ENCODE measurements at regions not wholly inside any gene's neighbourhood (a gene's known extent, or its start where the extent isn't known, plus 50 kb on each side); places are given as distances from the start of the nearest gene placed in this dataset.

DNA sequence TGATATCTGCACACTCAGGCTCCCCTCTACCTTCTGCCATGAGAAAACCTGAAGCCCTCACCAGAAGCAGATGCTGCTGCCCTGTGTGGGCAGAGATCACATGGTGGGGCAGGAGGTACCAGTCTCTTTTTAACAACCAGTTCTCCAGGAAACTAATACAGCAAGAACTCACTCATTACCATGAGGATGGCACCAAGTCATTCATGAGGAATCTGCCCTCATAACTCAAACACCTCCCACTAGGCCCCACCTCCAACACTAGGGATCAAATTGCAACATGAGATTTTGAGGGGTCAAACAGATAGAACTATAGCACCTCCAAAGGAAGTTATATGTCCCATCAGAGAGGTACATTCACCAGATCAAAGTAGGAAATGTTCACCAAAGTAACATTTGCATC lies 136.3 kb upstream of the SHB start:
- Histone ChIP-seq H3K4me3 (no peak overlapping the region), H3K4me1 (peaks cover 6% of the 10 kb centered on the region; the same call in 1 of the 3 replicates), H3K27ac (no peak overlapping the region), H3K9me3 (peaks cover 12% of the 10 kb centered on the region; the same call in 1 of the 3 replicates), H3K4me2 (no peak overlapping the region)
- DNase-seq (ENCODE audit: low read depth in 1 of 2, low spot score in 1 of 2) = no peak
- TF ChIP-seq, protein P1, sequence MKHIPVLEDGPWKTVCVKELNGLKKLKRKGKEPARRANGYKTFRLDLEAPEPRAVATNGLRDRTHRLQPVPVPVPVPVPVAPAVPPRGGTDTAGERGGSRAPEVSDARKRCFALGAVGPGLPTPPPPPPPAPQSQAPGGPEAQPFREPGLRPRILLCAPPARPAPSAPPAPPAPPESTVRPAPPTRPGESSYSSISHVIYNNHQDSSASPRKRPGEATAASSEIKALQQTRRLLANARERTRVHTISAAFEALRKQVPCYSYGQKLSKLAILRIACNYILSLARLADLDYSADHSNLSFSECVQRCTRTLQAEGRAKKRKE (CRISPR knock-in tag; IDR thresholded peaks at IDR 0.05; ENCODE audit: low read depth) = no peak
- TF ChIP-seq, protein P2, sequence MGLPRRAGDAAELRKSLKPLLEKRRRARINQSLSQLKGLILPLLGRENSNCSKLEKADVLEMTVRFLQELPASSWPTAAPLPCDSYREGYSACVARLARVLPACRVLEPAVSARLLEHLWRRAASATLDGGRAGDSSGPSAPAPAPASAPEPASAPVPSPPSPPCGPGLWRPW (IDR thresholded peaks at IDR 0.05) = no peak
- TF ChIP-seq ZSCAN20 (CRISPR knock-in tag; IDR thresholded peaks at IDR 0.05) = no peak
- TF ChIP-seq RARB (CRISPR knock-in tag; IDR thresholded peaks at IDR 0.05) = no peak
- TF ChIP-seq RAD21 (conservative IDR thresholded peaks at IDR 0.05 in 1 of 2, IDR thresholded peaks at IDR 0.05 in 1 of 2) = no peak
- no peak for TF ChIP-seq SMC3 (IDR thresholded peaks at IDR 0.05)
- no peak for TF ChIP-seq EHF (CRISPR knock-in tag; IDR thresholded peaks at IDR 0.05)
- TF ChIP-seq PHF8 (IDR thresholded peaks at IDR 0.05; ENCODE audit: borderline replicate concordance, low read depth) = no peak
- no peak for TF ChIP-seq FOXS1 (CRISPR knock-in tag; IDR thresholded peaks at IDR 0.05)
- no peak for TF ChIP-seq GATA3 (IDR thresholded peaks at IDR 0.05; ENCODE audit: borderline replicate concordance)
- TF ChIP-seq, protein P3, sequence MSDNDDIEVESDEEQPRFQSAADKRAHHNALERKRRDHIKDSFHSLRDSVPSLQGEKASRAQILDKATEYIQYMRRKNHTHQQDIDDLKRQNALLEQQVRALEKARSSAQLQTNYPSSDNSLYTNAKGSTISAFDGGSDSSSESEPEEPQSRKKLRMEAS (IDR thresholded peaks at IDR 0.05) = no peak
- TF ChIP-seq CBX2 (IDR thresholded peaks at IDR 0.05; ENCODE audit: borderline replicate concordance, low read depth) = no peak
- TF ChIP-seq NPAS2 (CRISPR knock-in tag; IDR thresholded peaks at IDR 0.05; ENCODE audit: borderline replicate concordance) = no peak
- POLR2A ChIA-PET = no interaction called here
- FAIRE-seq = no peak
- ATAC-seq = no peak
- CTCF ChIA-PET = no interaction called here

DNA sequence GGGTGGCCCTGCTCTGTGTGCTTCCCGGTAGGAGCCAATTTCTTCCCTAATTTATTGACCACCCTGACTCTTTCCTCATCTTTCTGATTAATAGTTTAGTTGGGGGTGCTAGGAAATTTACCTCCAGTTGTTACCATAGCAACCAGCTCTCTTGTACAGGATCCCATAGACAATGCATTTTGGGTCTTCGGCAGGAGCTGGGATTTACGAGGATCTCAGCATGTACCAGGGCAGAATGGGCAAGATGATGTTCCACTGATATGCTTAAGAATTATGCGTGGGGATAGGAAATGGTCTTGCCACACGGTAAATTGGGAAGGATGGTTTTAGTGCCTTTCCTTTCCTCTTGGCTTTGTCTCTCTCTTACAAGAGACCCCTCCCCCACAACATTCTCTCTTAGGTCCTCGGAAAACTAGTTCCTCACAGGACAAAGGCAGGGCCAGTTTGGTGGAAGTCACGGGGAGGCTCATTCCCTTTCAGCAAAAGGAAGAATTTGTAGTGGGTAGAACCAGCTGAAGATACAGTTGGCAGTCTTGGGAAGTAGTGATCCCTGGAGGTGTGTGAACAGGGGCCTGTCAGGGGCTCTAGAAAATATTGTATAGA lies 133.4 kb upstream of the SHB start:
- no peak for TF ChIP-seq TP53 (CRISPR knock-in tag; IDR thresholded peaks at IDR 0.05)
- no peak for TF ChIP-seq POLR2AphosphoS2 (conservative IDR thresholded peaks at IDR 0.05; ENCODE audit: low read length)
- TF ChIP-seq ZSCAN20 (CRISPR knock-in tag; IDR thresholded peaks at IDR 0.05) = no peak
- no peak for TF ChIP-seq GATA3 (IDR thresholded peaks at IDR 0.05; ENCODE audit: borderline replicate concordance)
- TF ChIP-seq HDAC2 (IDR thresholded peaks at IDR 0.05) = no peak
- no peak for TF ChIP-seq EHF (CRISPR knock-in tag; IDR thresholded peaks at IDR 0.05)
- TF ChIP-seq RFX5 (IDR thresholded peaks at IDR 0.05) = no peak
- TF ChIP-seq RAD21 (conservative IDR thresholded peaks at IDR 0.05 in 1 of 2, IDR thresholded peaks at IDR 0.05 in 1 of 2) = no peak
- no peak for TF ChIP-seq CHD2 (IDR thresholded peaks at IDR 0.05; ENCODE audit: low read length, partially characterized antibody)
- no peak for TF ChIP-seq FOXS1 (CRISPR knock-in tag; IDR thresholded peaks at IDR 0.05)
- TF ChIP-seq, protein P4, sequence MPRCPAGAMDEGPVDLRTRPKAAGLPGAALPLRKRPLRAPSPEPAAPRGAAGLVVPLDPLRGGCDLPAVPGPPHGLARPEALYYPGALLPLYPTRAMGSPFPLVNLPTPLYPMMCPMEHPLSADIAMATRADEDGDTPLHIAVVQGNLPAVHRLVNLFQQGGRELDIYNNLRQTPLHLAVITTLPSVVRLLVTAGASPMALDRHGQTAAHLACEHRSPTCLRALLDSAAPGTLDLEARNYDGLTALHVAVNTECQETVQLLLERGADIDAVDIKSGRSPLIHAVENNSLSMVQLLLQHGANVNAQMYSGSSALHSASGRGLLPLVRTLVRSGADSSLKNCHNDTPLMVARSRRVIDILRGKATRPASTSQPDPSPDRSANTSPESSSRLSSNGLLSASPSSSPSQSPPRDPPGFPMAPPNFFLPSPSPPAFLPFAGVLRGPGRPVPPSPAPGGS (IDR thresholded peaks at IDR 0.05) = no peak
- TF ChIP-seq JUN (IDR thresholded peaks at IDR 0.05) = no peak
- TF ChIP-seq SREBF2 (IDR thresholded peaks at IDR 0.05) = no peak
- no peak for TF ChIP-seq ZFP36 (IDR thresholded peaks at IDR 0.05; ENCODE audit: borderline replicate concordance, partially characterized antibody)
- peaks cover 6% of the 10 kb centered on the region; the same call in 1 of the 3 replicates for H3K4me1 ChIP-seq
- H3K4me2 ChIP-seq = no peak overlapping the region
- POLR2A ChIA-PET = no interaction called here
- no peak overlapping the region for H3K4me3 ChIP-seq
- H3K9me3 ChIP-seq = peaks cover 12% of the 10 kb centered on the region; the same call in 1 of the 3 replicates
- no peak overlapping the region for H3K27ac ChIP-seq
- CTCF ChIA-PET = interaction anchor here (1.9 kb wide), 1 partner anchor 114 kb away, joined by 5 read pairs; no protein-coding TSS in a partner anchor
- no peak for FAIRE-seq
- ATAC-seq = no peak
- no peak for DNase-seq (ENCODE audit: low read depth in 1 of 2, low spot score in 1 of 2)
- WGBS (ENCODE audit: missing lambda C conversion rate) = 77% methylated on average over 7 of the region's 7 CpGs

DNA sequence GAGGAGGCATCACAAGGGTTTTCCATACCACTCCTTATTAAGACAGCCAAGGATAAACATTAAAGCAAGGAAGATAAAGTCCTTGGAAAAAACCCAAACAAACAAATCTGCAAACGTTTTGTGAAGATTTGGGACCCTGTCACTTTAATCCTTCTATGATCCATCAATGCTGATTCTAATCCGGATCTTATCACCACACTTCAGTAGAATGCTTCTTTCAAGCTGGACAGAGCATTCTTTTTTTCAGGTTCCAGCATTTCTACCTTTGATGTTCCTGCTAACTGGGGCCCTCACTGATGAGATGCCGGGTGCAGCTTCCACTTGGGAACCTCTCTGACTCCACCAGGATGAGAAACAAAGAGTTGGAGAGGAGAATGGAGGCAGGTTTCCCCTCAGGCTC lies 132.8 kb upstream of the SHB start:
- H3K4me1 ChIP-seq = peaks cover 6% of the 10 kb centered on the region; the same call in 1 of the 3 replicates
- WGBS (ENCODE audit: missing lambda C conversion rate) = 42% methylated on average over 3 of the region's 3 CpGs
- POLR2A ChIA-PET = no interaction called here
- CTCF ChIA-PET = no interaction called here
- peaks cover 6% of the 10 kb centered on the region; the same call in 1 of the 3 replicates for H3K9me3 ChIP-seq
- H3K4me3 ChIP-seq = no peak overlapping the region
- H3K27ac ChIP-seq = no peak overlapping the region
- no peak for ATAC-seq
- no peak for DNase-seq (ENCODE audit: low read depth in 1 of 2, low spot score in 1 of 2)
- no peak for FAIRE-seq
- H3K4me2 ChIP-seq = no peak overlapping the region
- TF ChIP-seq, protein P3 (IDR thresholded peaks at IDR 0.05) = no peak
- TF ChIP-seq GATA3 (IDR thresholded peaks at IDR 0.05; ENCODE audit: borderline replicate concordance) (no peak), TP53 (CRISPR knock-in tag; IDR thresholded peaks at IDR 0.05) (no peak), HOXA7 (CRISPR knock-in tag; IDR thresholded peaks at IDR 0.05) (no peak), HOXB5 (CRISPR knock-in tag; IDR thresholded peaks at IDR 0.05) (no peak), TFCP2L1 (CRISPR knock-in tag; IDR thresholded peaks at IDR 0.05) (no peak), FOSB (CRISPR knock-in tag; IDR thresholded peaks at IDR 0.05) (no peak)
- TF ChIP-seq, protein P5, sequence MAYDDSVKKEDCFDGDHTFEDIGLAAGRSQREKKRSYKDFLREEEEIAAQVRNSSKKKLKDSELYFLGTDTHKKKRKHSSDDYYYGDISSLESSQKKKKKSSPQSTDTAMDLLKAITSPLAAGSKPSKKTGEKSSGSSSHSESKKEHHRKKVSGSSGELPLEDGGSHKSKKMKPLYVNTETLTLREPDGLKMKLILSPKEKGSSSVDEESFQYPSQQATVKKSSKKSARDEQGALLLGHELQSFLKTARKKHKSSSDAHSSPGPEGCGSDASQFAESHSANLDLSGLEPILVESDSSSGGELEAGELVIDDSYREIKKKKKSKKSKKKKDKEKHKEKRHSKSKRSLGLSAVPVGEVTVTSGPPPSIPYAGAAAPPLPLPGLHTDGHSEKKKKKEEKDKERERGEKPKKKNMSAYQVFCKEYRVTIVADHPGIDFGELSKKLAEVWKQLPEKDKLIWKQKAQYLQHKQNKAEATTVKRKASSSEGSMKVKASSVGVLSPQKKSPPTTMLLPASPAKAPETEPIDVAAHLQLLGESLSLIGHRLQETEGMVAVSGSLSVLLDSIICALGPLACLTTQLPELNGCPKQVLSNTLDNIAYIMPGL (CRISPR knock-in tag; IDR thresholded peaks at IDR 0.05; ENCODE audit: borderline replicate concordance) = no peak
- TF ChIP-seq, protein P2 (IDR thresholded peaks at IDR 0.05) = no peak
- TF ChIP-seq, protein P4 (IDR thresholded peaks at IDR 0.05) = no peak

Data from A549 (cell line).